WTC11 (cell line): ENCODE measurements at regions not wholly inside any gene's neighbourhood (a gene's known extent, or its start where the extent isn't known, plus 50 kb on each side); places are given as distances from the start of the nearest gene placed in this dataset.

Source experiments
- ATAC-seq: fragments of 200-7000 bp; cut with Tn5 transposase; 2 replicates; pipeline ENCODE4 v1.10.0; 2021; ENCODE audit warnings: mild to moderate bottlenecking, moderate library complexity
- CTCF ChIA-PET: fragments of 300-600 bp; sonication (Branson Sonifier 250); formaldehyde crosslinking; loops from one replicate; lab custom pipeline; 2021; ENCODE audit warnings: antibody characterized with exemption; lab: Charles Lee
- POLR2A ChIA-PET: fragments of 350-600 bp; sonication (Branson Sonifier 250); formaldehyde crosslinking; loops from one replicate; lab custom pipeline; 2021; ENCODE audit warnings: antibody characterized with exemption; lab: Charles Lee
- DNase-seq: peaks from one replicate; pipeline ENCODE4 v3.0.0; 2021; ENCODE audit warnings: low spot score
- H3K27ac Mint-ChIP-seq: 2 replicates; pipeline ENCODE4 v1.8.0; 2021; ENCODE audit warnings: mixed read lengths
- H3K27me3 Mint-ChIP-seq: 2 replicates; pipeline ENCODE4 v1.8.0; 2021; ENCODE audit warnings: low read depth, mild to moderate bottlenecking, moderate library complexity, mixed read lengths
- H3K36me3 Mint-ChIP-seq: 2 replicates; pipeline ENCODE4 v1.8.0; 2021; ENCODE audit warnings: mixed read lengths
- H3K4me1 Mint-ChIP-seq: 2 replicates; pipeline ENCODE4 v1.8.0; 2022; ENCODE audit warnings: mixed read lengths
- H3K4me3 Mint-ChIP-seq: 2 replicates; pipeline ENCODE4 v1.8.0; 2021; ENCODE audit warnings: mild to moderate bottlenecking, moderate library complexity, mixed read lengths
- H3K9me3 Mint-ChIP-seq: 2 replicates; pipeline ENCODE4 v1.8.0; 2021; ENCODE audit warnings: mixed read lengths
- CBFB ChIP-seq: sonication (generic); formaldehyde crosslinking; IDR thresholded peaks from 2 replicates; pipeline ENCODE4 v1.8.1; 2022; ENCODE audit warnings: mild to moderate bottlenecking, low read depth, missing genetic modification reagents
- CREM ChIP-seq: sonication (generic); formaldehyde crosslinking; IDR thresholded peaks from 2 replicates; pipeline ENCODE4 v1.8.1; 2022; ENCODE audit warnings: mild to moderate bottlenecking, missing genetic modification reagents, moderate library complexity
- HMGA2 ChIP-seq: fragments of 250-450 bp; sonication (Bioruptor Pico); IDR thresholded peaks from 2 replicates; pipeline ENCODE4 v1.4.0; 2021; ENCODE audit warnings: mild to moderate bottlenecking, moderate library complexity
- IRF2 ChIP-seq: sonication (generic); formaldehyde crosslinking; IDR thresholded peaks from 2 replicates; pipeline ENCODE4 v1.8.0; 2022; ENCODE audit warnings: low read depth, missing genetic modification reagents, borderline replicate concordance
- NR1H2 ChIP-seq: sonication (generic); formaldehyde crosslinking; IDR thresholded peaks from 2 replicates; pipeline ENCODE4 v1.9.0; 2021; ENCODE audit warnings: mild to moderate bottlenecking, moderate library complexity, missing genetic modification reagents
- NR2C2 ChIP-seq: sonication (generic); formaldehyde crosslinking; IDR thresholded peaks from 2 replicates; pipeline ENCODE4 v1.8.0; 2022; ENCODE audit warnings: mild to moderate bottlenecking, missing genetic modification reagents
- RELA ChIP-seq: sonication (generic); formaldehyde crosslinking; IDR thresholded peaks from 2 replicates; pipeline ENCODE4 v1.8.1; 2022; ENCODE audit warnings: missing genetic modification reagents, mild to moderate bottlenecking, borderline replicate concordance
- TEAD1 ChIP-seq: sonication (generic); formaldehyde crosslinking; IDR thresholded peaks from 2 replicates; pipeline ENCODE4 v1.8.0; 2022; ENCODE audit warnings: mild to moderate bottlenecking, missing genetic modification reagents
- ZNF138 ChIP-seq: sonication (generic); formaldehyde crosslinking; conservative IDR thresholded peaks from 2 replicates; pipeline ENCODE4 v1.8.1; 2022; ENCODE audit warnings: mild to moderate bottlenecking, moderate library complexity, missing genetic modification reagents
- ZNF396 ChIP-seq: fragments of 250-450 bp; sonication (Bioruptor Pico); IDR thresholded peaks from 2 replicates; pipeline ENCODE4 v1.8.0; 2021; ENCODE audit warnings: mild to moderate bottlenecking, moderate library complexity, borderline replicate concordance
- ZNF416 ChIP-seq: fragments of 250-450 bp; sonication (Bioruptor Pico); IDR thresholded peaks from 2 replicates; pipeline ENCODE4 v1.9.0; 2021; ENCODE audit warnings: mild to moderate bottlenecking, inconsistent platforms
- ZNF423 ChIP-seq: fragments of 250-450 bp; sonication (Bioruptor Pico); IDR thresholded peaks from 2 replicates; pipeline ENCODE4 v2.1.2; 2022; ENCODE audit warnings: mild to moderate bottlenecking, moderate library complexity
- TF ChIP-seq, protein P1 (sequence below): sonication (generic); formaldehyde crosslinking; IDR thresholded peaks from 2 replicates; pipeline ENCODE4 v1.8.1; 2023; ENCODE audit warnings: mild to moderate bottlenecking, missing genetic modification reagents
- TF ChIP-seq, protein P2 (sequence below): sonication (generic); formaldehyde crosslinking; IDR thresholded peaks from 2 replicates; pipeline ENCODE4 v1.8.1; 2023; ENCODE audit warnings: mild to moderate bottlenecking, missing genetic modification reagents
- TF ChIP-seq, protein P3 (sequence below): sonication (generic); formaldehyde crosslinking; IDR thresholded peaks from 2 replicates; pipeline ENCODE4 v1.8.1; 2023; ENCODE audit warnings: mild to moderate bottlenecking, moderate library complexity, missing genetic modification reagents
- TF ChIP-seq, protein P4 (sequence below): fragments of 250-450 bp; sonication (Bioruptor Pico); IDR thresholded peaks from 2 replicates; pipeline ENCODE4 v1.9.0; 2021; ENCODE audit warnings: mild to moderate bottlenecking, borderline replicate concordance
- TF ChIP-seq, protein P5 (sequence below): fragments of 250-450 bp; sonication (Bioruptor Pico); IDR thresholded peaks from 2 replicates; pipeline ENCODE4 v1.9.0; 2021; ENCODE audit warnings: mild to moderate bottlenecking
- TF ChIP-seq, protein P6 (sequence below): sonication (generic); formaldehyde crosslinking; IDR thresholded peaks from 2 replicates; pipeline ENCODE4 v1.8.1; 2023; ENCODE audit warnings: mild to moderate bottlenecking, missing genetic modification reagents, moderate library complexity

DNA sequence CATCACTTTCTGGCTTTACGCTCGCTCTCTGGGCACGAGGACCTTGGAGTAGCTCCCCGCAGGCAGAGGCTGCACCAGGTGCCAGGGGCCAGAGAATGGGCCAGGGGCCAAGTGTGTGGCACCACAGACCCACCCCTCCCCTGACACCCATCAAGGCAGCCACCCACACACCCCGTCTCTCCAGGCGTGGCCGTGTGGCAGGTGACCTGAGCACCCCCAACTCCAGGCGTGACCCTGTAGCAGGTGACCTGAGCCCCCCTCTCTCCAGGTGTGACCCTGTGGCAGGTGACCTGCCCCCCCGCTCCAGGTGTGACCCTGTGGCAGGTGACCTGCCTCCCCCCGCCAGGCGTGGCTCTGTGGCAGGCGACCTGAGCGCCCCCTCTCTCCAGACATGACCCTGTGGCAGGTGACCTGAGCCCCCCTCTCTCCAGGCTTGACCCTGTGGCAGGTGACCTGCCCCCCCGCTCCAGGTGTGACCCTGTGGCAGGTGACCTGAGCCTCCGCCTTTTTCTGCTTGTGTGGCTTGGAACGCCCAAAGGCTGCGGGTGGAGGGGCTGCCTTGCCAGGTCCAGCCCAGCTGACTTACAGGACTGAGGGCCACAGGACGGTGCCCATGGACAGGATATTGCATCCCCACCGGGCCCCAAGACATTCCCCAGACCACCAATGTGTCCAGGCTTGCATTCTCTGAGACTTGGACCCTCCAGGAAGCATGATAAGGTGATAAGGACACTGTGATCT is 667.2 kb downstream of the BRD1 start:
- POLR2A ChIA-PET, result no interaction called here
- H3K4me3 Mint-ChIP-seq, result no peak overlapping the region
- TF ChIP-seq ZNF396 (CRISPR knock-in tag) (no peak), ZNF138 (CRISPR knock-in tag) (no peak), HMGA2 (CRISPR knock-in tag) (no peak), CBFB (CRISPR knock-in tag) (no peak), RELA (CRISPR knock-in tag) (no peak), ZNF423 (CRISPR knock-in tag) (no peak), NR2C2 (CRISPR knock-in tag) (no peak)
- TF ChIP-seq, protein P1, sequence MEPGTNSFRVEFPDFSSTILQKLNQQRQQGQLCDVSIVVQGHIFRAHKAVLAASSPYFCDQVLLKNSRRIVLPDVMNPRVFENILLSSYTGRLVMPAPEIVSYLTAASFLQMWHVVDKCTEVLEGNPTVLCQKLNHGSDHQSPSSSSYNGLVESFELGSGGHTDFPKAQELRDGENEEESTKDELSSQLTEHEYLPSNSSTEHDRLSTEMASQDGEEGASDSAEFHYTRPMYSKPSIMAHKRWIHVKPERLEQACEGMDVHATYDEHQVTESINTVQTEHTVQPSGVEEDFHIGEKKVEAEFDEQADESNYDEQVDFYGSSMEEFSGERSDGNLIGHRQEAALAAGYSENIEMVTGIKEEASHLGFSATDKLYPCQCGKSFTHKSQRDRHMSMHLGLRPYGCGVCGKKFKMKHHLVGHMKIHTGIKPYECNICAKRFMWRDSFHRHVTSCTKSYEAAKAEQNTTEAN, result no peak
- TF ChIP-seq, all 79 proteins: peak for 0
- CTCF ChIA-PET, result no interaction called here
- H3K9me3 Mint-ChIP-seq, result no peaks in the 10 kb centered on the region
- H3K27ac Mint-ChIP-seq, result no peak overlapping the region
- H3K4me1 Mint-ChIP-seq, result no peaks in the 10 kb centered on the region
- ATAC-seq (no peak), DNase-seq (no peak)
- H3K36me3 Mint-ChIP-seq, result no peaks in the 10 kb centered on the region
- no peaks in the 10 kb centered on the region for H3K27me3 Mint-ChIP-seq

DNA sequence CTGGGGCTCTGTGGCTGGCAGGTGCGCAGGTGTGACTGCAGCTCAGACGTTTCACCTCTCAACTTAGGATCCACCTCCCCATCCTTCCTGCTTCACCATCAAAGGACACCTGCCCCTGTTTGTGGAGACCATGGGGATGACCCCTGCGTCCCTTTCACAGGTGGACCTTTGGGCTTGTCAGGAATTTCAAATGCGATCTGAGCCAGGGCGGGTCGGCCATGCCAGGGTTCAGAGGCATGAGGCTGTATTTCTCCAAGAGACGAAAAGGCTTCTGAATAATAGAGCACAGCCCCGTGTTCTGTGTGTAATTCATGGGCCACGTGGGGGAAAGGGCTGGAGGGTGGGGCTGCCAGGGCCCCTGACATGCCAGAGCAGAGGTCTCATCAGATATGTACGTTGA is 668.0 kb downstream of the BRD1 start:
- CTCF ChIA-PET, result no interaction called here
- no peak overlapping the region for H3K4me3 Mint-ChIP-seq
- ATAC-seq (no peak), DNase-seq (no peak)
- TF ChIP-seq, protein P2, sequence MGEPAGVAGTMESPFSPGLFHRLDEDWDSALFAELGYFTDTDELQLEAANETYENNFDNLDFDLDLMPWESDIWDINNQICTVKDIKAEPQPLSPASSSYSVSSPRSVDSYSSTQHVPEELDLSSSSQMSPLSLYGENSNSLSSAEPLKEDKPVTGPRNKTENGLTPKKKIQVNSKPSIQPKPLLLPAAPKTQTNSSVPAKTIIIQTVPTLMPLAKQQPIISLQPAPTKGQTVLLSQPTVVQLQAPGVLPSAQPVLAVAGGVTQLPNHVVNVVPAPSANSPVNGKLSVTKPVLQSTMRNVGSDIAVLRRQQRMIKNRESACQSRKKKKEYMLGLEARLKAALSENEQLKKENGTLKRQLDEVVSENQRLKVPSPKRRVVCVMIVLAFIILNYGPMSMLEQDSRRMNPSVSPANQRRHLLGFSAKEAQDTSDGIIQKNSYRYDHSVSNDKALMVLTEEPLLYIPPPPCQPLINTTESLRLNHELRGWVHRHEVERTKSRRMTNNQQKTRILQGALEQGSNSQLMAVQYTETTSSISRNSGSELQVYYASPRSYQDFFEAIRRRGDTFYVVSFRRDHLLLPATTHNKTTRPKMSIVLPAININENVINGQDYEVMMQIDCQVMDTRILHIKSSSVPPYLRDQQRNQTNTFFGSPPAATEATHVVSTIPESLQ (CRISPR knock-in tag), result no peak
- TF ChIP-seq IRF2 (CRISPR knock-in tag) (no peak), TEAD1 (CRISPR knock-in tag) (no peak)
- H3K9me3 Mint-ChIP-seq, result no peaks in the 10 kb centered on the region
- no peaks in the 10 kb centered on the region for H3K27me3 Mint-ChIP-seq
- no peaks in the 10 kb centered on the region for H3K4me1 Mint-ChIP-seq
- no peak overlapping the region for H3K27ac Mint-ChIP-seq
- POLR2A ChIA-PET, result no interaction called here
- no peaks in the 10 kb centered on the region for H3K36me3 Mint-ChIP-seq

DNA sequence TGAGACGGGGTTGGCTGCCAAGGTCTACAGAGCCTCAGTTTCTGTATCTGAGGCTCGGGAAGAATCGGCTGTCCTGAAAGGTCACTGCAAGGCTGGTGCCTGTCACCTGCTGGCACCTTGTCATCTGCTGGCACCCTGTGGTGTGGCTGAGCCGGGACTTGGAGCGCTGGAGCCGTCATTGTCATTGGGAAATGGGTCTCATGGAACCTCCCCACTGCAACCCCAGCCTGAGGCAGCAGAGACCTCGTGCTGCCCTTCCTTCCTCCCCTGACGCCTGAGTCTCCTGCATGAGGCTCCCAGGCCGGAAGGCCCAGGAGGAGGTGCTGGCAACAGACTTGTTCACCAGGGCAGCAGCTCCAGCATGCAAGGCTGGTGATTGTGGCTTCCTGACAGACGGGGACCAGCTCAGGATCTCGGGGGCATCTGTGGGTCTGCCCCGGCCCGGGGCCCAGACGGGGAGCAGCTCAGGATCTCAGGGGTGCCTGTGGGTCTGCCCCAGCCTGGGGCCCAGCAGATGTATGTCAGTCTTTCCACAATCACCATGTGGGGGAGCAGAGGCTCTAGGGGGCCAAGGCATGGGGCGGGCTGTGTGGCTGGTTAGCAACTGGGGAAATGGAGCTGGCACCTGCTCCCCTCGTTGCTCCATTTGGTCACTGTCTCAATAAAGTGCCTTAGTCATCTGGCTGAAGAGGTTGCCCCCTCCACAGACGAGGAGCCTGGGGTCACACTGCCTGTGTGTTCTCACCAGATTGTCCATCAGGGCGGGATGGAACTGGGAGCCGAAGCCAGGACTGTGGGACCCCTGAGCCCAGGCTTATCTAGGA is 668.7 kb downstream of the BRD1 start:
- no peaks in the 10 kb centered on the region for H3K9me3 Mint-ChIP-seq
- H3K27me3 Mint-ChIP-seq, result no peaks in the 10 kb centered on the region
- DNase-seq (no peak), ATAC-seq (no peak)
- no peaks in the 10 kb centered on the region for H3K4me1 Mint-ChIP-seq
- POLR2A ChIA-PET, result no interaction called here
- H3K36me3 Mint-ChIP-seq, result no peaks in the 10 kb centered on the region
- H3K27ac Mint-ChIP-seq, result no peak overlapping the region
- no peak overlapping the region for H3K4me3 Mint-ChIP-seq
- CTCF ChIA-PET, result no interaction called here
- TF ChIP-seq, protein P3, sequence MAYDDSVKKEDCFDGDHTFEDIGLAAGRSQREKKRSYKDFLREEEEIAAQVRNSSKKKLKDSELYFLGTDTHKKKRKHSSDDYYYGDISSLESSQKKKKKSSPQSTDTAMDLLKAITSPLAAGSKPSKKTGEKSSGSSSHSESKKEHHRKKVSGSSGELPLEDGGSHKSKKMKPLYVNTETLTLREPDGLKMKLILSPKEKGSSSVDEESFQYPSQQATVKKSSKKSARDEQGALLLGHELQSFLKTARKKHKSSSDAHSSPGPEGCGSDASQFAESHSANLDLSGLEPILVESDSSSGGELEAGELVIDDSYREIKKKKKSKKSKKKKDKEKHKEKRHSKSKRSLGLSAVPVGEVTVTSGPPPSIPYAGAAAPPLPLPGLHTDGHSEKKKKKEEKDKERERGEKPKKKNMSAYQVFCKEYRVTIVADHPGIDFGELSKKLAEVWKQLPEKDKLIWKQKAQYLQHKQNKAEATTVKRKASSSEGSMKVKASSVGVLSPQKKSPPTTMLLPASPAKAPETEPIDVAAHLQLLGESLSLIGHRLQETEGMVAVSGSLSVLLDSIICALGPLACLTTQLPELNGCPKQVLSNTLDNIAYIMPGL (CRISPR knock-in tag), result no peak
- TF ChIP-seq, protein P4, sequence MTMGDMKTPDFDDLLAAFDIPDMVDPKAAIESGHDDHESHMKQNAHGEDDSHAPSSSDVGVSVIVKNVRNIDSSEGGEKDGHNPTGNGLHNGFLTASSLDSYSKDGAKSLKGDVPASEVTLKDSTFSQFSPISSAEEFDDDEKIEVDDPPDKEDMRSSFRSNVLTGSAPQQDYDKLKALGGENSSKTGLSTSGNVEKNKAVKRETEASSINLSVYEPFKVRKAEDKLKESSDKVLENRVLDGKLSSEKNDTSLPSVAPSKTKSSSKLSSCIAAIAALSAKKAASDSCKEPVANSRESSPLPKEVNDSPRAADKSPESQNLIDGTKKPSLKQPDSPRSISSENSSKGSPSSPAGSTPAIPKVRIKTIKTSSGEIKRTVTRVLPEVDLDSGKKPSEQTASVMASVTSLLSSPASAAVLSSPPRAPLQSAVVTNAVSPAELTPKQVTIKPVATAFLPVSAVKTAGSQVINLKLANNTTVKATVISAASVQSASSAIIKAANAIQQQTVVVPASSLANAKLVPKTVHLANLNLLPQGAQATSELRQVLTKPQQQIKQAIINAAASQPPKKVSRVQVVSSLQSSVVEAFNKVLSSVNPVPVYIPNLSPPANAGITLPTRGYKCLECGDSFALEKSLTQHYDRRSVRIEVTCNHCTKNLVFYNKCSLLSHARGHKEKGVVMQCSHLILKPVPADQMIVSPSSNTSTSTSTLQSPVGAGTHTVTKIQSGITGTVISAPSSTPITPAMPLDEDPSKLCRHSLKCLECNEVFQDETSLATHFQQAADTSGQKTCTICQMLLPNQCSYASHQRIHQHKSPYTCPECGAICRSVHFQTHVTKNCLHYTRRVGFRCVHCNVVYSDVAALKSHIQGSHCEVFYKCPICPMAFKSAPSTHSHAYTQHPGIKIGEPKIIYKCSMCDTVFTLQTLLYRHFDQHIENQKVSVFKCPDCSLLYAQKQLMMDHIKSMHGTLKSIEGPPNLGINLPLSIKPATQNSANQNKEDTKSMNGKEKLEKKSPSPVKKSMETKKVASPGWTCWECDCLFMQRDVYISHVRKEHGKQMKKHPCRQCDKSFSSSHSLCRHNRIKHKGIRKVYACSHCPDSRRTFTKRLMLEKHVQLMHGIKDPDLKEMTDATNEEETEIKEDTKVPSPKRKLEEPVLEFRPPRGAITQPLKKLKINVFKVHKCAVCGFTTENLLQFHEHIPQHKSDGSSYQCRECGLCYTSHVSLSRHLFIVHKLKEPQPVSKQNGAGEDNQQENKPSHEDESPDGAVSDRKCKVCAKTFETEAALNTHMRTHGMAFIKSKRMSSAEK, result no peak
- TF ChIP-seq ZNF416 (CRISPR knock-in tag) (no peak), NR1H2 (CRISPR knock-in tag) (no peak), CREM (CRISPR knock-in tag) (no peak)
- TF ChIP-seq, protein P5, sequence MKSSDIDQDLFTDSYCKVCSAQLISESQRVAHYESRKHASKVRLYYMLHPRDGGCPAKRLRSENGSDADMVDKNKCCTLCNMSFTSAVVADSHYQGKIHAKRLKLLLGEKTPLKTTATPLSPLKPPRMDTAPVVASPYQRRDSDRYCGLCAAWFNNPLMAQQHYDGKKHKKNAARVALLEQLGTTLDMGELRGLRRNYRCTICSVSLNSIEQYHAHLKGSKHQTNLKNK (CRISPR knock-in tag), result no peak
- TF ChIP-seq, protein P6, sequence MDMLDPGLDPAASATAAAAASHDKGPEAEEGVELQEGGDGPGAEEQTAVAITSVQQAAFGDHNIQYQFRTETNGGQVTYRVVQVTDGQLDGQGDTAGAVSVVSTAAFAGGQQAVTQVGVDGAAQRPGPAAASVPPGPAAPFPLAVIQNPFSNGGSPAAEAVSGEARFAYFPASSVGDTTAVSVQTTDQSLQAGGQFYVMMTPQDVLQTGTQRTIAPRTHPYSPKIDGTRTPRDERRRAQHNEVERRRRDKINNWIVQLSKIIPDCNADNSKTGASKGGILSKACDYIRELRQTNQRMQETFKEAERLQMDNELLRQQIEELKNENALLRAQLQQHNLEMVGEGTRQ (CRISPR knock-in tag), result no peak
